Smooth muscle cell (in vitro differentiated cells): ENCODE measurements at regions not wholly inside any gene's neighbourhood (a gene's known extent, or its start where the extent isn't known, plus 50 kb on each side); places are given as distances from the start of the nearest gene placed in this dataset.

ENCODE experiments used
- DNase-seq: peaks from one replicate; lab custom pipeline; 2025; ENCODE audit not compliant: unreplicated experiment; lab: John Stamatoyannopoulos, UW
- H2AFZ ChIP-seq: fragments of 200-600 bp; sonication (generic); 2 replicates; pipeline ENCODE4 v1.6.0; 2016; ENCODE audit warnings: antibody characterized with exemption, low read depth, mild to moderate bottlenecking
- H3F3A ChIP-seq: fragments of 200-600 bp; sonication (generic); 2 replicates; pipeline ENCODE4 v1.6.0; 2017; ENCODE audit warnings: antibody characterized with exemption, low read depth
- H3K27ac ChIP-seq: fragments of 200-600 bp; sonication (generic); 2 replicates; pipeline ENCODE4 v1.5.1; 2016; ENCODE audit warnings: low read depth, mild to moderate bottlenecking
- H3K27me3 ChIP-seq: fragments of 200-600 bp; sonication (generic); 2 replicates; pipeline ENCODE4 v1.6.1; 2016; ENCODE audit warnings: low read depth, mild to moderate bottlenecking
- H3K36me3 ChIP-seq: fragments of 200-600 bp; sonication (generic); 2 replicates; pipeline ENCODE4 v1.5.1; 2016; ENCODE audit warnings: low read depth
- H3K4me1 ChIP-seq: fragments of 200-600 bp; sonication (generic); 2 replicates; pipeline ENCODE4 v1.5.1; 2016; ENCODE audit warnings: low read depth
- H3K4me2 ChIP-seq: fragments of 200-600 bp; sonication (generic); 2 replicates; pipeline ENCODE4 v1.6.0; 2016; ENCODE audit warnings: mild to moderate bottlenecking
- H3K4me3 ChIP-seq: fragments of 200-600 bp; sonication (generic); 2 replicates; pipeline ENCODE4 v1.5.1; 2016; ENCODE audit warnings: mild to moderate bottlenecking
- H3K79me2 ChIP-seq: fragments of 200-600 bp; sonication (generic); 2 replicates; pipeline ENCODE4 v1.6.0; 2016; ENCODE audit warnings: low read depth, mild to moderate bottlenecking
- H3K9ac ChIP-seq: fragments of 200-600 bp; sonication (generic); 2 replicates; pipeline ENCODE4 v1.6.0; 2016; ENCODE audit warnings: low read depth
- H3K9me3 ChIP-seq: fragments of 200-600 bp; sonication (generic); replicated peaks from 2 replicates; pipeline ENCODE4 v1.5.1; 2016; ENCODE audit warnings: low read depth
- H4K20me1 ChIP-seq: fragments of 200-600 bp; sonication (generic); 2 replicates; pipeline ENCODE4 v1.6.0; 2016; ENCODE audit warnings: low read depth
- CTCF ChIP-seq: fragments of 200-600 bp; sonication (generic); IDR thresholded peaks from 2 replicates; pipeline ENCODE4 v1.5.1; 2017; ENCODE audit warnings: borderline replicate concordance, mild to moderate bottlenecking, antibody characterized with exemption; ENCODE audit not compliant: insufficient read depth, poor library complexity, severe bottlenecking
- WGBS: methylation state at CpG from one replicate; pipeline ENCODE4 v1.1.7; 2016; ENCODE audit warnings: low lambda C conversion rate; 5-methylcytosine and 5-hydroxymethylcytosine counted together

DNA sequence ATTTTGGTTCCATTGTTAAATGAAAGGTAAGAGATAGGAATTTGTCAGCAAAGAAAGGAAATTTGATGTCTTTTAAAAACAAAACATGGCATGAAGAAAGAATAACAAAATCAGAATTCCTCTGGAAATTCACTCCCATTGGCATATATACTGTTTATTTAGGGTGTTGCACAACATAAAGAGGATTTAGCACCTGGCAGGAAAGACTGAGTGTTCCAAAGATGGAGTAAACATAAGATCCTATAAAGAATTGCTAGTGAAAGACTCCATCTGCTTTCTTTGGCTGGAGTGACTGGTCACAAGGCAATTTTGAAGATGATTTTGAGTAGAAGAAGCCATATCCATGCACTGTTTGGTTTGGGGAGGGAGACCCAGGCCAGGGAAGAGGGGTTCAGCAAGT, 62.4 kb downstream of the CD24 start:
- no peak overlapping the region for H2AFZ ChIP-seq
- no peak for TF ChIP-seq CTCF

GRCh38 chr6:106910999-106911949, 63.3 kb downstream of the CD24 start:
- 88% methylated on average over 7 of the region's 7 CpGs for WGBS
- H3K4me1 ChIP-seq = no peaks in the 10 kb centered on the region
- H3K36me3 ChIP-seq = no peaks in the 10 kb centered on the region
- H3K9me3 ChIP-seq = no peaks in the 10 kb centered on the region
- no peak overlapping the region for H3K27ac ChIP-seq
- DNase-seq = no peak
- no peaks in the 10 kb centered on the region for H3K27me3 ChIP-seq
- no peak overlapping the region for H2AFZ ChIP-seq
- H3F3A ChIP-seq = no peaks in the 10 kb centered on the region
- no peaks in the 10 kb centered on the region for H4K20me1 ChIP-seq
- H3K79me2 ChIP-seq = no peaks in the 10 kb centered on the region
- no peak for TF ChIP-seq CTCF
- no peak overlapping the region for H3K4me2 ChIP-seq
- no peak overlapping the region for H3K9ac ChIP-seq
- no peak overlapping the region for H3K4me3 ChIP-seq

More for the DNA sequence above, 62.4 kb downstream of the CD24 start:
- H3K27me3 ChIP-seq = no peaks in the 10 kb centered on the region
- H3K9me3 ChIP-seq = no peaks in the 10 kb centered on the region
- no peak overlapping the region for H3K4me3 ChIP-seq
- no peaks in the 10 kb centered on the region for H3K79me2 ChIP-seq
- H3K36me3 ChIP-seq = no peaks in the 10 kb centered on the region
- no peaks in the 10 kb centered on the region for H4K20me1 ChIP-seq
- peak overlapping the region; percentile 93 for H3K27ac ChIP-seq
- H3K4me2 ChIP-seq = no peak overlapping the region
- no peaks in the 10 kb centered on the region for H3K4me1 ChIP-seq
- no peaks in the 10 kb centered on the region for H3F3A ChIP-seq
- no peak overlapping the region for H3K9ac ChIP-seq
- no peak for DNase-seq

DNA sequence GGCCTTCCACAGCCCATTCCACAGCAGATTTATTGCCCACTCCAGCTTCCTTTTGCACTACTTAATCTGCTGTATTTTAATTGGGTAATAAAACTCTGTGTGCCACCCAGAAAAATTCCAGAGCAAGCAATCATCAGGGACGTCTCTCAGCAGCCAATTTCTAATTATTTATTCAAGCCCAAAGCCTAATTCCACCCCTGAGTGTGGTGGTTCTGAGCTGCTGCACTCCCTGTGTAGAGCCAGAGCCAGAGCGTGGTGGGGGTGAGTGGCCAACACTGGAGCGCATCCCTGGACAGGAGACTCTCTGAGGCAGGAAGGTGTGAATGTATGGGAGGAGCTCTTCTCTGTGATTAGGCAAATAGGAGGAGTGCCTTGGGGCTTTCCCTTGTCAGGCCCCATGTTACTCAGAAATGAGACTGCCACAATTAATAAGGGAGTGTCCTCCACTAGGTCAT, 66.1 kb downstream of the CD24 start:
- H3K27me3 ChIP-seq = no peaks in the 10 kb centered on the region
- H3K79me2 ChIP-seq = no peaks in the 10 kb centered on the region
- H3K9me3 ChIP-seq = no peaks in the 10 kb centered on the region
- no peaks in the 10 kb centered on the region for H3K4me1 ChIP-seq
- TF ChIP-seq CTCF = no peak
- DNase-seq = no peak
- no peaks in the 10 kb centered on the region for H3F3A ChIP-seq
- no peaks in the 10 kb centered on the region for H3K36me3 ChIP-seq
- H3K27ac ChIP-seq = peak overlapping the region; percentile 26
- no peak overlapping the region for H3K4me2 ChIP-seq
- H2AFZ ChIP-seq = no peak overlapping the region
- 46% methylated on average over 3 of the region's 3 CpGs for whole genome bisulfite sequencing
- H3K4me3 ChIP-seq = no peak overlapping the region
- H3K9ac ChIP-seq = no peak overlapping the region
- H4K20me1 ChIP-seq = no peaks in the 10 kb centered on the region

GRCh38 chr6:106907754-106908153, 66.8 kb downstream of the CD24 start:
- H3F3A ChIP-seq = no peaks in the 10 kb centered on the region
- H3K9me3 ChIP-seq = no peaks in the 10 kb centered on the region
- no peaks in the 10 kb centered on the region for H3K4me1 ChIP-seq
- H3K9ac ChIP-seq = no peak overlapping the region
- no peak for TF ChIP-seq CTCF
- H3K4me2 ChIP-seq = no peak overlapping the region
- WGBS = 94% methylated on average over 1 of the region's 1 CpG
- no peak overlapping the region for H2AFZ ChIP-seq
- no peaks in the 10 kb centered on the region for H3K27me3 ChIP-seq
- H3K27ac ChIP-seq = no peak overlapping the region
- H3K79me2 ChIP-seq = no peaks in the 10 kb centered on the region
- no peak overlapping the region for H3K4me3 ChIP-seq
- H4K20me1 ChIP-seq = no peaks in the 10 kb centered on the region
- H3K36me3 ChIP-seq = no peaks in the 10 kb centered on the region
- no peak for DNase-seq
